Eye (tissue), 1 donor: ENCODE measurements at regions not wholly inside any gene's neighbourhood (a gene's known extent, or its start where the extent isn't known, plus 50 kb on each side); places are given as distances from the start of the nearest gene placed in this dataset.
A peak's percentile ranks its signal among the peaks of the same experiment; 100 is the strongest.
"Not testable (repeated sequence)": the region's sequence is repeated elsewhere in the genome, so short reads cannot be mapped to it uniquely, and the experiment has no call there.

ENCODE experiments used
- DNase-seq: peaks from one replicate; pipeline ENCODE4 v3.0.0-alpha.2; 2015

- DNase-seq = no peak
Observed at GRCh38 chr3:117010318-117010717, 300.7 kb downstream of the TUSC7 start.

- DNase-seq = no peak
Observed at GRCh38 chr3:117011687-117012250, 302.2 kb downstream of the TUSC7 start.

- peak; percentile 36 for DNase-seq
Observed at GRCh38 chr3:117016378-117016777, 306.8 kb downstream of the TUSC7 start.

- DNase-seq = no peak
Observed at GRCh38 chr3:117017135-117017894, 307.7 kb downstream of the TUSC7 start.

DNA sequence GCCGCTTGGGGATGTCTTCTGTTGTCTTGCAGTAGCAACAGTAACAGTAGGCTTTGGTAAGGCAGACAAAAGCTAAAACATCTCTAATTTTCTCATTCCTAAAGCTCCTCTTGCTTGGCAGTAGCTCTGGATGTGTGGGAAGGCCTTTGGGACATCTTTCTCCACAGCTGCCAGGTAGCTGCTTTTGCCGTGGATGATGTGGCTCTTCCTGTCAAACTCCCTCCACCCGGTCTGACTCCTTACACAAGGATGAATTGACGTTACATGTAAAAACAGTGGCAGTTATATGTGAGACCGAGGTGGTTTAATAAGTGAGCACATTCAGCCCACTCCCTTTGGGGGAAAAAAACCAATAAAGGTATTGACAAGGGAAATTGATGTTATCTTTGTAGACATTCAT is 309.1 kb downstream of the TUSC7 start:
- no peak for DNase-seq

DNA sequence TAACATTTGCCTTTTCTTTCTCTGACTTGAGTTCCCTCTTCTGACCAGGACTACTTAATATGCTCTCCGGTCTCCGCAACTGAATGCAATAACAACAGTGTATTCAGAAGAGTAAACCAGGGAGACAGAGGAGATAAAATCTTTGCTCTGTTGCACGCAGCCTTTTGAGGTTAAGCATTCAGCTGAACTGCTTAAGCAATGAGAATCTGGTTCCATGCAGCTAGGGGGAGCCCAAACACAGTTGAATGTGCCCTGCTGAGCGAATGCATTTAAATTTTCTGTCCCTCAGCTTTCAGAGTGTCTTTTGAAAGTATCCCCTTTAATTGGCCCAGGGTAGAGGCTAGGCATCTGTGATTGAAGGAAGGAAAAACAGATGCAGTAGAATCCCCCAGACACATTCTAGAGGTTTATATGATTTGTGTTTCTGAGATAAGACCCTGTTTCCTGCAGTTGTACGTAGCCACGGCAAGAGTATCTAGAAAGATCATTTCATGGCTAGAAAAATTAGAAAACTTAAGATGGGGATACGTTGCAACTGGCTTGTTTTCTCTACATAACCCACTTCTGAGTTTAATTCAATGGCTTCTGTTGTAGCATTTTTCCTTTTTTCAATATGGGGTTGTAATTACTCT is 309.6 kb downstream of the TUSC7 start:
- DNase-seq = peak; percentile 92

GRCh38 chr3:117026401-117026800 is 316.8 kb downstream of the TUSC7 start:
- DNase-seq = no peak

- peak; percentile 45 for DNase-seq
Observed at GRCh38 chr3:117035745-117036144, 326.2 kb downstream of the TUSC7 start.

DNA sequence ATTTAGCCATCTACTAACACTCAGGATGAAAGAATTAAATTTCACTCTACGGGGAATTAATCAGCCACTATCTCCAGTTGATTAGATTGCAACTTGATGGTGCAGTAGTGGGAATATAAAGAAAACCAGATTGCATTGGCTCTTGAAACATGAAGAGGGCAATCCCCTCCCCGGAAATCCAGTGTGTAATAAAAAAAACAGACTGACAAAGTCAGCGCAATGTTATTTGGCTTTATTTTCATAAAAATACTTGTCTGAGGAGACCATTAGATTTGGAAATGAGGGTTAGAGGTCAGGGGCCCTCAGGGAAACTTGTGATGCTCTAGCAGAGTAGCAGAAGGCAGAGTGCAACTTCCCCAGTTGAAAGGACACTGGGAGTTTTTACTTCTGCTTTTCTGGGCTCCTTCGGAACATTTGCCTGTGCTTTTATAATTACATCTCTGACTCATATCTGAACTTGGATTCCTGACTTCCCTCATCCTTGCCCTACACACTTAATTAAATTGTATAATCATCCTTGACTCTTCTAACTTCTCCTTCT is 326.8 kb downstream of the TUSC7 start:
- peak; percentile 60 for DNase-seq

GRCh38 chr3:117045143-117045542 is 335.6 kb downstream of the TUSC7 start:
- DNase-seq = no peak

GRCh38 chr3:117047951-117048705 is 338.5 kb downstream of the TUSC7 start:
- DNase-seq = no peak

DNA sequence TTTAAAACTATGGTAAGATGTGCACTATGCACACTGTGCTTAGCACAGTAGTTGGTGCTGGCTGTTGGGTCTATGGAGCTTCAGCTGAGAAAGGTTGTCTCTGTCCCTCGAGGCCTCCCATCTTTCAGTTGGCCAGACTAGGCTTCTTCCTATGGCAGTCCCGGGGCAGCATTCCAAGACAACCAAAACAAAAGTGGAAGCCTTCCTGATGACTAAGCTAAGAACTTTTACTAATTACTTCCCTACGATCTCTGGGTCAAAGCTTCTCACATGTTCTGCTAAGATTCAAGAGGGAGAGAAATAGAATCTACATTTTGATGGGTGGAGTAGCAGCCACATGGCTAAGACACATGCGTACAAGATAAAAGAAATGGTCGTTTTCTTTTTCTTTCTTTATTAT is 342.8 kb downstream of the TUSC7 start:
- no peak for DNase-seq

GRCh38 chr3:117054556-117054955 is 345.0 kb downstream of the TUSC7 start:
- no peak for DNase-seq

DNA sequence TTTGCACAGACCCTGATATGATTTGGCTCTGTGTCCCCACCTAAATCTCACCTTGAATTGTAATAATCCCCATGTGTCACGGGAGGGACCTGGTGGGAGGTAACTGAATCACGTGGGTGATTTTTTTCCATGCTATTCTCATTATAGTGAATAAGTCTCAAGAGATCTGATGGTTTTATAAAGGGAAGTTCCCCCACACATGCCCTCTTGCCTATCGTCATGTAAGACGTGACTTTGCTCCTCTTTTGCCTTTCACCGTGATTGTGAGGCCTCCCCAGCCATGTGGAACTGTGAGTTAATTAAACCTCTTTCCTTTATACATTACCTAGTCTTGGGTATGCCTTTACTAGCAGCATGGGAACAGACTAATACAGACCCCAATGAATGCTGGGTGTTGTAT is 347.4 kb downstream of the TUSC7 start:
- DNase-seq = not testable (repeated sequence)

- DNase-seq = peak; percentile 66
Observed at GRCh38 chr3:117059067-117059955, 349.7 kb downstream of the TUSC7 start.

- peak; percentile 11 for DNase-seq
Observed at GRCh38 chr3:117059956-117060270, 350.3 kb downstream of the TUSC7 start.

DNA sequence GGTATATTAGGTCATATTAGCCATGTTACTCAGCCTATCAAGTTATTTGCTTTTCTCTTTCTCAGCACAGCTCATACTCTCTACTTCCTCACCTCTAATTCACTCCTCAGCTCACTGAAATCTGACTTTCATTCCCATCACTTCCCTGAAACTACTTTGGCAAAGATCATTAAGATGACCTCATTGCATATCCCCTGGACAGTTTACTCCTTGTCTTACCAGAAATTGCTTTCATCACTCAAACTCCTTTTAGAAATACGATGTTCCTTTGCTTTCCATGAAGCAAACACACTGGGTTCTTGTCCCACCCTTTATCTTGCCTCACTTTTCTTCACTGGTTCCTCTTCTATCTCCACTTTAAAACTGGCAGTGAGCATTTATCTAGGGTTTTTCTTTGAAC is 354.4 kb downstream of the TUSC7 start:
- no peak for DNase-seq

- DNase-seq = no peak
Observed at GRCh38 chr3:117068301-117068700, 358.7 kb downstream of the TUSC7 start.

DNA sequence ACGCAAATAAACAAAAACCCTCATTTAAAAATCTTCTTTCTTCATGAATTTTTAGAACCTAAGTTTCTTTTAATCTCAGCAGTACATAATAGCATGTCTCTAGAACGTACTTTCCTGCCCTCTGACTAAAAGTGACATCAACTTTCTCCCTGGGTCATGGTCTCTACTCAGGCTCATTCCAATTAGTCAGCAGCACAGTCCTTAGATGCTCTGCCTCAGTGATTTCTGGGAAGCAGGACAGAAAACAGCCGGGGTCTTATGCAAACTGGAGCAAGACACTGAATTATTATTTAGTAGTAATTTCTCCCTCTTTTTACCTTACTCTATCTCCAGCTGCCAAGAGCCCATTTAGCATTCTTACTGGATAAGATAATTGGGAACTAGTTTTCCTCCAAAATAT is 365.2 kb downstream of the TUSC7 start:
- DNase-seq = peak; percentile 35

- no peak for DNase-seq
Observed at GRCh38 chr3:117079997-117080396, 370.4 kb downstream of the TUSC7 start.

DNA sequence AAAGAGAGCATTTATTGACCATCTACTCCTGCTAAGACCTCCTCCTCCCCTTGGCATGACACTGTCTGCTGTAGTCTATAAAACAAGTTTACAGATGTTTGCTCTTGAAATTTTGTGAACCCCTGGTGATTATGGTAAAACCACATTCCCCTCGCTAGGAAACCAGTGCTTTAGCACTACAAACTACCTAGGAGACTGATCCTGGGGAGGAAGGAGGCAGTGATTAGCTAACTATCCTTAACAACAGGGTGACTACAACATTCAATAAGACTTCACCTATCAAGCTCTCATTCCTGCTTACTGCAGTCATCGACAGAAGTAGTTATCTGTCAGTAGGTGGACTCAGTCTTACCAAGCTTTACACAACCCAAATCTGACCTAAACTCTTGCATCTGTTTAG is 371.3 kb downstream of the TUSC7 start:
- DNase-seq = no peak

GRCh38 chr3:117084277-117084676 is 374.7 kb downstream of the TUSC7 start:
- DNase-seq = no peak
